Stimulated activated CD4-positive, alpha-beta T cell treated with anti-CD3 and anti-CD28 coated beads, Interleukin-2, amount 100 ng/mL, for 48 hours (primary cell): ENCODE measurements at regions not wholly inside any gene's neighbourhood (a gene's known extent, or its start where the extent isn't known, plus 50 kb on each side); places are given as distances from the start of the nearest gene placed in this dataset.
"Not testable (repeated sequence)": the region's sequence is repeated elsewhere in the genome, so short reads cannot be mapped to it uniquely, and the experiment has no call there.

Source experiments
- DNase-seq, 2 donors: peaks; one replicate each; pipeline ENCODE4 v3.0.0-alpha.2; 2020

DNA sequence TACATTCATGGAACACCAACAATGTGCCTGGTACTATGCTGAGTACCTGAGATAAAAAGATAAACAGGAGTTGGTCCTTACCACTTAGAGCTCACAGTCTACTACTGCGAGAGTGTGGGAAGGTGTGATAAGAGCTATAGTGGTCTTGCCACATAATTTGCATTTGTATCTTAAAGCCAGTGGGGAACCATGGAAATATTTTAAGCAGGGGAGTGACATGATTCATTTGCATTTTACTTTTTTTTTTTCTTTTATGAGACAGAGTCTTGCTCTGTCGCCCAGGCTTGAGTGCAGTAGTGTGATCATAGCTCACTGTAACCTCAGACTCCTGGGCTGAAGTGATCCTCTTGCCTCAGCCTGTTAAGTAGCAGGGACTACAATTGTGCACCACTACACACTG, 53.6 kb downstream of the SRGAP2 start:
- not testable (repeated sequence) for DNase-seq

- DNase-seq: not testable (repeated sequence)
Measured at GRCh38 chr1:206261473-206261872, 58.1 kb downstream of the SRGAP2 start.

GRCh38 chr1:206262424-206262823, 59.1 kb downstream of the SRGAP2 start:
- not testable (repeated sequence) for DNase-seq

DNA sequence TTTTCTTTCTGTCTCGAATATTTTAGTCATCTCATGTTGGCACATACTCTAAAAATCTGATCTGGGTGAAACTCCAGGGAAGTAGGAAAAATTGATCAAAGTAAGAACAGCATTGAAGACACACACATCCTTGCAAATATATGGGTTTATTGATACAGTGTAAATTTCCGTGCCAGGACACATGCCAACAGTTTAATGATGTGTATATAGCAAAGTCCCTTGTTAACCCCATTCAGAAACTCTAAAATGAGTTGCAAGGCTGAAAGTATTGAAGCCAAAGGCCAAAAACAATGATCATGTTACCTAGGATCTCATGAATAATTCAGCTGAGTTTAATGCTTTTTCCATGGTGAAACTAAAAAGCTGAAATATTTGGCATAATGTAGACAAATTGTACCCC, 61.6 kb downstream of the SRGAP2 start:
- not testable (repeated sequence) for DNase-seq

- DNase-seq: not testable (repeated sequence)
Measured at GRCh38 chr1:206271153-206271552, 67.8 kb downstream of the SRGAP2 start.

DNA sequence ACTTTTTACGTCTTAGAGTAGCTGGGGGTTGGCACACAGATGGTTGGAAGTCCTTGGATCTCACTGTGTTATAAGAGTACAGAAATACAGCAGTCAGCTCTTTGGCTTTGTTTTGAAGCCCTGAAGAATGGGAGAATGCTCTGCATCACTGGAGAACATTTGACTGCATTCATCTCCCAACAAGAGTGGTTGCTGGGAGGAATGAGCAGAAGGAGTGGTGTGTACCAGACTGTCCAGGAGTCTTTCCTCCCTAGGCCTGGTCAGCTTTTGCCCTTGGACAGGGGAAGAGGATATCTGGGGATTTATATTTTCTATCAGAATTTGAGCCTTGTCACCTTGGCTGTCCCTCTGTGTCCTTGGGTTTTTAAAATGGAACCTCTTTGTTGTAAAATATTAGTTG, 69.8 kb downstream of the SRGAP2 start:
- DNase-seq: not testable (repeated sequence)

GRCh38 chr1:206276143-206276542, 72.8 kb downstream of the SRGAP2 start:
- DNase-seq: not testable (repeated sequence)

- DNase-seq: not testable (repeated sequence)
Measured at GRCh38 chr1:206278683-206279082, 75.3 kb downstream of the SRGAP2 start.

GRCh38 chr1:206280683-206281082, 77.3 kb downstream of the SRGAP2 start:
- not testable (repeated sequence) for DNase-seq

- DNase-seq: not testable (repeated sequence)
Measured at GRCh38 chr1:206281912-206282654, 78.7 kb downstream of the SRGAP2 start.

DNA sequence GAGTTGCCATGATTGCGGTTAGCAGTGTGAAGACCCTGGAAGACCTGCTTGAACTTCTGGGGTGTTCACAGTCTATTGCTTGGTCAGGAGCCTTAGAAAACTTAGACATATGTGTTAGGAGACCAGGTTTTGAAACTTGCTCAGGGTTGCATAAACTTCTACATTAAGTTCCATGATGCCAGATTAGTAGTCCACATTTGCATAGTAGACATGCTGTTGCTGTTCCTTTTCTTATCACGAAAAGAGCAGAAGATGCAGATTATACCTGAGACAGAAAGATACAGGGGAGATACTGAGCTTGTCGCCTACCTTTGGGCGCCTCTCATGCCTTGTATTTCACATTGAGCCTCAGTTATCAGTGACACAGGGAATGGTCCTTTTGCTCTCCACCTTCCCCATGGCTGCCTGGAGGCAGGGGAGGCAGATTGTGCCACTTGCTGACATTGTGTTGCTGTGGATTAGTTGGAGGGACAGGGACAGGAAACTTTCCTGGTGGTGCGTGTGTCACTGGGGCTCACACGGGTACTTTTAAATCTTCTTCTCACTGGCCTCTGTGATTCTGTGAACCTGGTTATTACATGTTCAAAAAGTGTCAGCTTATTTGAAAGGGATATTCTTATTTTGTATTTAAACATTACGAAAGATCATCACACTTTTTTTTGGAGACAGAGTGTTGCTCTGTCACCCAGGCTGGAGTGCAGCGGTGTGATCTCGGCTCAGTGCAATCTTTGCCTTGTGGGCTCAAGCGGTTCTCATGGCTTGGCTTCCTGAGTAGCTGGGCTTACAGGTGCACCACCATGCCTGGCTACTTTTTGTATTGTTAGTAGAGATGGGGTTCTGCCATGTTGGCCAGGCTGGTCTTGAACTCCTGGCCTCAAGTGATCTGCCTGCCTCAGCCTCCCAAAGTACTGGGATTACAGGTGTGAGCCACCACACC, 82.0 kb downstream of the SRGAP2 start:
- DNase-seq: not testable (repeated sequence)

GRCh38 chr1:206287759-206288158, 84.4 kb downstream of the SRGAP2 start:
- not testable (repeated sequence) for DNase-seq

- DNase-seq: not testable (repeated sequence)
Measured at GRCh38 chr1:206288453-206288852, 85.1 kb downstream of the SRGAP2 start.

- not testable (repeated sequence) for DNase-seq
Measured at GRCh38 chr1:206297145-206298031, 94.0 kb downstream of the SRGAP2 start.

DNA sequence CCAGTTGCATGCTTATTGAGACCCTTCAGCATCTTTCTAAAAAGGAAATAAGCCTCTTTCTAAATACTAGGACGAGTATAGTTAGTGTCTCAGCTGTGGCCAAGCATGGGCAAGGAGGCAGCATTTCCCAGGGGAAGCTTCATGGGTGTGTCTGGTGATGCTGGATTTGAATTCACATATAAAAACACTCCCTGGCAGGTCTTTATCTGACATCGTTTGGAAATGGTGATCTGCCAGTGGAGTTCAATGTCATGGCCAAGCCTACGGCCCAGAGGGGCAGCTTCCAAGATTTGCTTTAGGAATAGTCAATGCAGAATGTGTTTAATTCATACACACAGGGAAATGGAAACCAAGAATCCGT, 94.7 kb downstream of the SRGAP2 start:
- not testable (repeated sequence) for DNase-seq

DNA sequence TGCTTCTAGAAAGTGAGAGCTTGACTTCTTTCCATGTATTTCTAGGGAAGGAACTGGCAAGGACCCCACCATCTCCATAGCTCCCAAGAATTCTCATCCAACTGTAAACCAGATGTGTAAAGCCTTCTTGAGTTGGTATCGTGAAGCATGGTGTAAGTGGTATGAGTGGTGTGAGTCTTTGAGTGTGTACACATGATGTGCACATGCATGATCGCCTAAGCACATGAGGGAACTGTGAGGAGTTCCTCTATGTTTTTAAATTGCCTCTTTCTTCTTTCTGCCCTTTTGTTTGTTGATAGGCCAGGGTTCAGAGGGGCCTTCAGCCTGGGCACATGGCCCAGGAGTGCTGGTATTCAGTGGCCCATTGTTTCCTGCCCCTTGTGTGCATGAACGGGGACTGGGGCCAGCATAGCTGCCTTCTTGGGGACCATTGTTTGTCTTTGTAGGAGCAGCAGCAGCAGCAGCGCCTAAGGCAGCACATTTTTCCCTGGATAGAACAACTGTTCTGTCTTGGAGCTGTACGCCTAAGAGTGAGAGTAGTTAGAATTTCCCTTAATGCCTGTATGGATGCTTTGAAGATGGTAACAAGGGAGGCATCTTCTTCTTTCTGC, 95.9 kb downstream of the SRGAP2 start:
- DNase-seq: not testable (repeated sequence)

DNA sequence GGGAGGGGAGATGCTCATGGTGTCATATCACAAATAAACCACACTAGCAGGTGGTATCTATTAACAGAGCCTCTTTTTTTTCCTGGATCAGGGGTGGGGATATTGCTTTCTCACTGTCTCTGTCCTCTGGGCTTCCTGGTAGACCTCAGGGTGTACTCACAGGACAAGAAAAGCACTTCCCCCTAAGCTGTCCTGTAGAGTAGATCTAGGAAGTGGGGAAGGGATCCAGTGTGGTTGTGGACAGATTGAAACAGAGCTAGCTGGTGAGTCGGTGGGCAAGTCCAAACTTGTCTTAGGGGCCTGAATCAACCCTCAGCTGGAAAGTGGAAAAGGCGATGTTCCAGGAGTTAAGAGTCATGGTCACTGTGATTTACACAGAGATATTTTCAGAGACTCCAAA, 96.6 kb downstream of the SRGAP2 start:
- not testable (repeated sequence) for DNase-seq

DNA sequence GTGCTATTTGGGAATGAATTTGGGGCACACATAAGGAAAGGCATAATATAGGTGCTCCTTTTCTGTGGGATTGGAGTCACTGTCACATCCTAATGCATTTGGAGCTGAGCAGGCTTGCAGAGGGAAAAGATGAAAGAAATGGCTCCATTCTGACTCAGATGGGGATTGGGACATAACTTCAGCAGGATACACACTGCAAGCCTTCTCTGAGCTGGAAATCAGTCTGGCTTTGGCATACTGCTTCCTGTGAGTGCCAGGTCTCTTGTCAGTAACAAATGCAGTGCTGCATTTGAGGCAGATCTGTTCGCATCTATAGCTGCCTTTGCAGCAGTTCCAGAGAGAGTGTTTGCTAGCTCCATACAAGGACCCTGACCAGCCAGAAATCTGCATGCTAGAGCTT, 98.7 kb downstream of the SRGAP2 start:
- DNase-seq: not testable (repeated sequence)

- DNase-seq: not testable (repeated sequence)
Measured at GRCh38 chr1:206307442-206307841, 104.1 kb downstream of the SRGAP2 start.

DNA sequence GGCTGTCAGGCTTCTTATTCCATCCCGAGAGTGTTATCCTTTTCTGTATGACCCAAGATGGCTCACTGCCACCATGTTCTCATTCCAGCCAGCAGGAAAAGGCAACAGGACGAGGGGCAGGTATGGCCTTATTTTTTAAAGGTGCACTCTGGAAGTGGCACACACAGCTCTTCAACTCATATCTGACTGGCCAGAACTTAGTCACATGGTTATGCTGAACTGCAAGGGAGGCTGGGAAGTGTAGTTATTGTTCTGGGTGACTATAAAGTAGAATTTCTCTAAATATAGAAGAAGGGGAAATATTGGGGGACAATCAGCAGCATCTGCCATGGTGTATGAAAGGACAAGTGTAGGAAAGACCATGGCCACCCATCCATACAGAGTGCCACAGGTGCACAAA, 107.6 kb downstream of the SRGAP2 start:
- DNase-seq: not testable (repeated sequence)

- DNase-seq: not testable (repeated sequence)
Measured at GRCh38 chr1:206311611-206312273, 108.4 kb downstream of the SRGAP2 start.

DNA sequence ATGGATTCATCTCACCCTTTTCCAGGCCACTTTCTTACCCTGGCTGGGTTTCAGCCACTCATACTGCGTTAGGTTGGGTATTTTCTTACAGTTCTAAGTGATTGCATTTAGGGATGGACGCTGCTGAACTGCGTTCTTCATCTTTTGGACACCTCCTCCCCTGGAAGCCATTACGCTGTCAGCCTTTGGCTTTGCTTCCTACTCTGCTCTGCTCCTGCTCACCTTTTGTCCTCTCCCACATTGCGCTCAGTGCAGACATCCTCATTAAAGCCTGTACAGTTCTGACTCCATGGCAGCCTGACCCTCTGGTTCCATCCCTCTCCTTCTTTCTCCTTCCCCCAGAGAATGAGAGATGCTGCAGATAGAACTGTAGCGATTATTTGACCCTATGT, 108.9 kb downstream of the SRGAP2 start:
- not testable (repeated sequence) for DNase-seq
